ENCODE measurements at regions not wholly inside any gene's neighbourhood (a gene's known extent, or its start where the extent isn't known, plus 50 kb on each side); places are given as distances from the start of the nearest gene placed in this dataset.

GRCh38 chr22:48993655-48994054 is 834.0 kb downstream of the BRD1 start:
- Histone ChIP-seq H3K4me2 (ENCODE audit: low read depth, low read length) (no peak overlapping the region), H3K4ac (ENCODE audit: low read depth, low read length) (no peak overlapping the region), H2BK120ac (ENCODE audit: low read depth, low read length) (no peak overlapping the region), H3K4me1 (ENCODE audit: control insufficient read depth, insufficient read depth, low read length) (no peaks in the 10 kb centered on the region), H4K5ac (ENCODE audit: low read depth, low read length) (no peak overlapping the region), H3K23ac (ENCODE audit: low read depth, low read length) (no peak overlapping the region), H2AK9ac (replicated peaks; ENCODE audit: low read depth, low read length, poor library complexity) (no peak overlapping the region), H2BK5ac (ENCODE audit: low read depth, low read length, poor library complexity, severe bottlenecking) (no peak overlapping the region), H2AFZ (replicated peaks; ENCODE audit: low read length, poor library complexity) (no peak overlapping the region), H2BK20ac (ENCODE audit: low read depth, low read length) (no peak overlapping the region), H4K91ac (ENCODE audit: insufficient read depth, low read depth, low read length) (no peak overlapping the region), H3K9me3 (ENCODE audit: control insufficient read depth, insufficient read depth, low read length) (peaks cover 8% of the 10 kb centered on the region), H2BK15ac (ENCODE audit: low read depth, low read length) (no peak overlapping the region), H4K8ac (ENCODE audit: low read depth in 2 of 2, low read length in 2 of 2) (no peak overlapping the region), H3K27me3 (ENCODE audit: control insufficient read depth, insufficient read depth, low read length) (no peaks in the 10 kb centered on the region), H3K79me1 (ENCODE audit: low read depth in 1 of 2, low read length in 2 of 2) (no peaks in the 10 kb centered on the region), H3K36me3 (ENCODE audit: control insufficient read depth, insufficient read depth, low read length) (no peaks in the 10 kb centered on the region), H4K20me1 (ENCODE audit: insufficient read depth, low read length) (no peaks in the 10 kb centered on the region), H3K9me1 (ENCODE audit: insufficient read depth, low read length) (no peaks in the 10 kb centered on the region), H3K4me3 (ENCODE audit: insufficient read depth, low read depth, low read length) (no peak overlapping the region), H3K56ac (ENCODE audit: extremely low read depth, insufficient read depth, low read length) (no peak overlapping the region), H3K14ac (replicated peaks; ENCODE audit: low read depth, low read length) (no peak overlapping the region), H2AK5ac (ENCODE audit: low read depth, low read length) (no peak overlapping the region), H3K9ac (ENCODE audit: low read depth, low read length) (no peak overlapping the region), H3K18ac (ENCODE audit: low read depth, low read length) (no peak overlapping the region), H3K27ac (ENCODE audit: insufficient read depth, low read length) (no peak overlapping the region)
- dilution Hi-C loops (cut with HindIII; ENCODE audit: low sequenced_read_pairs, unreplicated experiment) (no loop called here), intact Hi-C loops (cut with micrococcal nuclease) (no loop called here), in situ Hi-C loops (cut with MboI; ENCODE audit: low sequenced_read_pairs) (no loop called here)
- ChIA-PET CTCF (no interaction called here), POLR2A (ENCODE audit: unreplicated experiment) (no interaction called here)
- no CpG with 5 or more reads among the region's 5 CpGs for WGBS, 2 experiments (ENCODE audit: extremely low coverage in 2 of 2, insufficient read length in 1 of 2)
- TF ChIP-seq BHLHE40 (IDR thresholded peaks at IDR 0.05; ENCODE audit: low read depth, low read length) (no peak), POLR2A (IDR thresholded peaks at IDR 0.05; ENCODE audit: low read depth, low read length) (no peak), MAFK (IDR thresholded peaks at IDR 0.05; ENCODE audit: low read depth, low read length) (no peak), RCOR1 (IDR thresholded peaks at IDR 0.05; ENCODE audit: insufficient replicate concordance, low read length) (no peak), MXI1 (IDR thresholded peaks at IDR 0.05; ENCODE audit: borderline replicate concordance, low read depth, low read length) (no peak), CHD1 (IDR thresholded peaks at IDR 0.05; ENCODE audit: low read depth, low read length) (no peak), NFE2L2 (IDR thresholded peaks at IDR 0.05; ENCODE audit: low read depth, low read length) (no peak)
- ATAC-seq (ENCODE audit: low read depth) = no peak
- BruUV-seq (replicated peaks) = no TSS peak
- no peak for DNase-seq

All from IMR-90 (cell line).